ENCODE measurements at regions not wholly inside any gene's neighbourhood (a gene's known extent, or its start where the extent isn't known, plus 50 kb on each side); places are given as distances from the start of the nearest gene placed in this dataset.
"Not testable (repeated sequence)": the region's sequence is repeated elsewhere in the genome, so short reads cannot be mapped to it uniquely, and the experiment has no call there.

- DNase-seq (ENCODE audit: low read depth): no peak
Measured at GRCh38 chr9:78438211-78438610, 141.3 kb downstream of the PSAT1 start.

- DNase-seq (ENCODE audit: low read depth): no peak
Measured at GRCh38 chr9:78438780-78439179, 141.9 kb downstream of the PSAT1 start.

- peak; percentile 97 for DNase-seq (ENCODE audit: low read depth)
Measured at GRCh38 chr9:78439190-78439865, 142.4 kb downstream of the PSAT1 start.

- DNase-seq (ENCODE audit: low read depth): peak; percentile 7
Measured at GRCh38 chr9:78439866-78440830, 143.2 kb downstream of the PSAT1 start.

GRCh38 chr9:78441396-78441795 lies 144.5 kb downstream of the PSAT1 start:
- peak; percentile 62 for DNase-seq (ENCODE audit: low read depth)

- DNase-seq (ENCODE audit: low read depth): no peak
Measured at GRCh38 chr9:78441822-78442431, 145.0 kb downstream of the PSAT1 start.

- DNase-seq (ENCODE audit: low read depth): not testable (repeated sequence)
Measured at GRCh38 chr9:78442577-78442976, 145.7 kb downstream of the PSAT1 start.

- DNase-seq (ENCODE audit: low read depth): no peak
Measured at GRCh38 chr9:78443946-78444345, 147.0 kb downstream of the PSAT1 start.

- no peak for DNase-seq (ENCODE audit: low read depth)
Measured at GRCh38 chr9:78448960-78449673, 152.2 kb downstream of the PSAT1 start.

- DNase-seq (ENCODE audit: low read depth): no peak
Measured at GRCh38 chr9:78453450-78453849, 156.5 kb downstream of the PSAT1 start.

- DNase-seq (ENCODE audit: low read depth): no peak
Measured at GRCh38 chr9:78462611-78463010, 165.7 kb downstream of the PSAT1 start.

- no peak for DNase-seq (ENCODE audit: low read depth)
Measured at GRCh38 chr9:78463750-78464149, 166.8 kb downstream of the PSAT1 start.

- DNase-seq (ENCODE audit: low read depth): no peak
Measured at GRCh38 chr9:78468231-78468630, 171.3 kb downstream of the PSAT1 start.

GRCh38 chr9:78468974-78469576 lies 172.2 kb downstream of the PSAT1 start:
- no peak for DNase-seq (ENCODE audit: low read depth)

GRCh38 chr9:78470216-78470615 lies 173.3 kb downstream of the PSAT1 start:
- DNase-seq (ENCODE audit: low read depth): peak; percentile 21

GRCh38 chr9:78470741-78471140 lies 173.8 kb downstream of the PSAT1 start:
- DNase-seq (ENCODE audit: low read depth): peak; percentile 74

GRCh38 chr9:78472111-78472510 lies 175.2 kb downstream of the PSAT1 start:
- peak; percentile 18 for DNase-seq (ENCODE audit: low read depth)

GRCh38 chr9:78479441-78479840 lies 182.5 kb downstream of the PSAT1 start:
- DNase-seq (ENCODE audit: low read depth): no peak

- no peak for DNase-seq (ENCODE audit: low read depth)
Measured at GRCh38 chr9:78486661-78487060, 189.7 kb downstream of the PSAT1 start.

GRCh38 chr9:78490231-78490630 lies 193.3 kb downstream of the PSAT1 start:
- no peak for DNase-seq (ENCODE audit: low read depth)

GRCh38 chr9:78491402-78491801 lies 194.5 kb downstream of the PSAT1 start:
- no peak for DNase-seq (ENCODE audit: low read depth)

Data from myocyte (in vitro differentiated cells).